Breast epithelium (tissue), 4 donors: ENCODE measurements at regions not wholly inside any gene's neighbourhood (a gene's known extent, or its start where the extent isn't known, plus 50 kb on each side); places are given as distances from the start of the nearest gene placed in this dataset.

Source experiments
- DNase-seq, 2 donors: peaks; one replicate each; pipeline ENCODE4 v3.0.0-alpha.2; 2019; ENCODE audit warnings: low spot score in 2 of 2
- H3K27ac ChIP-seq, 2 donors: fragments of 200-600 bp; sonication (generic) in 1 of 2; one replicate each; pipeline ENCODE4 v1.5.1; 2016 to 2019; ENCODE audit warnings: mild to moderate bottlenecking in 1 of 2
- H3K27me3 ChIP-seq, 2 donors: fragments of 200-600 bp; sonication (generic) in 1 of 2; one replicate each; pipeline versions ENCODE4 v1.5.1 to v1.6.0; 2017 to 2019; ENCODE audit warnings: control low read depth in 1 of 2, mild to moderate bottlenecking in 1 of 2
- H3K36me3 ChIP-seq: fragments of 200-600 bp; one replicate; pipeline ENCODE4 v1.5.1; 2019
- H3K4me1 ChIP-seq, 2 donors: fragments of 200-600 bp; sonication (generic); one replicate each; pipeline ENCODE4 v1.5.1; 2016 to 2019; ENCODE audit warnings: control low read depth in 1 of 2
- H3K4me3 ChIP-seq, 3 donors: fragments of 200-600 bp; sonication (generic); 1 replicate in 2 of 3; 2 replicates in 1 of 3; pipeline ENCODE4 v1.5.1; 2016 to 2019; ENCODE audit warnings: mild to moderate bottlenecking in 3 of 3, moderate library complexity in 2 of 3
- H3K9me3 ChIP-seq, 2 donors: fragments of 200-600 bp; sonication (generic) in 1 of 2; one replicate each; pipeline ENCODE4 v1.5.1; 2016 to 2019; ENCODE audit warnings: control low read depth in 1 of 2
- CTCF ChIP-seq, 3 donors: fragments of 450-650 bp; IDR thresholded peaks; one replicate each; pipeline ENCODE4 v1.5.1; 2016 to 2017; ENCODE audit warnings: antibody characterized with exemption in 3 of 3, mild to moderate bottlenecking in 3 of 3, moderate library complexity in 3 of 3
- POLR2A ChIP-seq: fragments of 450-650 bp; IDR thresholded peaks from one replicate; pipeline ENCODE4 v1.6.1; 2016; ENCODE audit warnings: antibody characterized with exemption, mild to moderate bottlenecking, moderate library complexity
- POLR2AphosphoS5 ChIP-seq, 3 donors: sonication (generic); formaldehyde crosslinking; IDR thresholded peaks; one replicate each; pipeline ENCODE4 v1.6.1; 2017; ENCODE audit warnings: antibody characterized with exemption in 3 of 3
- intact Hi-C: fragments of 100-400 bp; cut with DNase I; formaldehyde crosslinking; loops from one replicate; pipeline ENCODE4 v1.15.1; 2023; ENCODE audit warnings: low total_unique reads

GRCh38 chr7:26538689-26539088, 247.0 kb downstream of the SNX10 start:
- no peak for TF ChIP-seq CTCF (IDR thresholded peaks at IDR 0.05)
- no peak for TF ChIP-seq POLR2A
- no peak for TF ChIP-seq POLR2AphosphoS5 (IDR thresholded peaks at IDR 0.05)
- peaks cover 0 to 23% of the 10 kb centered on the region in 2 donors for H3K27me3 ChIP-seq
- DNase-seq, result no peak
- H3K4me1 ChIP-seq, result no peaks in the 10 kb centered on the region
- H3K27ac ChIP-seq, result no peak overlapping the region
- intact Hi-C loops, result no loop called here
- H3K9me3 ChIP-seq, result no peaks in the 10 kb centered on the region
- no peaks in the 10 kb centered on the region for H3K36me3 ChIP-seq
- H3K4me3 ChIP-seq, result no peak overlapping the region

- intact Hi-C loops, result no loop called here
- H3K4me3 ChIP-seq, result no peak overlapping the region
- peaks cover 0 to 20% of the 10 kb centered on the region in 2 donors for H3K27me3 ChIP-seq
- no peaks in the 10 kb centered on the region for H3K4me1 ChIP-seq
- no peak overlapping the region for H3K27ac ChIP-seq
- TF ChIP-seq CTCF (IDR thresholded peaks at IDR 0.05) (no peak), POLR2A (no peak), POLR2AphosphoS5 (IDR thresholded peaks at IDR 0.05) (no peak)
- H3K9me3 ChIP-seq, result no peaks in the 10 kb centered on the region
- no peaks in the 10 kb centered on the region for H3K36me3 ChIP-seq
- DNase-seq, result no peak
Observed at GRCh38 chr7:26543340-26543739, 251.7 kb downstream of the SNX10 start.

GRCh38 chr7:26543951-26544350, 252.3 kb downstream of the SNX10 start:
- Histone ChIP-seq H3K4me3 (no peak overlapping the region), H3K27me3 (peaks cover 0 to 18% of the 10 kb centered on the region in 2 donors), H3K27ac (no peak overlapping the region), H3K9me3 (no peaks in the 10 kb centered on the region), H3K36me3 (no peaks in the 10 kb centered on the region), H3K4me1 (no peaks in the 10 kb centered on the region)
- intact Hi-C loops, result no loop called here
- DNase-seq, result no peak
- TF ChIP-seq POLR2A, result no peak
- TF ChIP-seq POLR2AphosphoS5 (IDR thresholded peaks at IDR 0.05), result no peak
- no peak for TF ChIP-seq CTCF (IDR thresholded peaks at IDR 0.05)

- Histone ChIP-seq H3K4me1 (no peaks in the 10 kb centered on the region), H3K36me3 (no peaks in the 10 kb centered on the region), H3K4me3 (no peak overlapping the region), H3K27ac (no peak overlapping the region), H3K27me3 (peaks cover 0 to 11% of the 10 kb centered on the region in 2 donors), H3K9me3 (no peaks in the 10 kb centered on the region)
- TF ChIP-seq POLR2AphosphoS5 (IDR thresholded peaks at IDR 0.05) (no peak), CTCF (IDR thresholded peaks at IDR 0.05) (no peak), POLR2A (no peak)
- intact Hi-C loops, result no loop called here
- no peak for DNase-seq
Observed at GRCh38 chr7:26546508-26547053, 254.9 kb downstream of the SNX10 start.

- no peaks in the 10 kb centered on the region for H3K4me1 ChIP-seq
- H3K9me3 ChIP-seq, result no peaks in the 10 kb centered on the region
- no peak overlapping the region for H3K4me3 ChIP-seq
- DNase-seq, result no peak
- no peak for TF ChIP-seq POLR2AphosphoS5 (IDR thresholded peaks at IDR 0.05)
- H3K27ac ChIP-seq, result no peak overlapping the region
- intact Hi-C loops, result no loop called here
- peaks cover 0 to 11% of the 10 kb centered on the region in 2 donors for H3K27me3 ChIP-seq
- no peaks in the 10 kb centered on the region for H3K36me3 ChIP-seq
Observed at GRCh38 chr7:26547156-26547555, 255.5 kb downstream of the SNX10 start.
